ENCODE measurements at regions not wholly inside any gene's neighbourhood (a gene's known extent, or its start where the extent isn't known, plus 50 kb on each side); places are given as distances from the start of the nearest gene placed in this dataset.
"Not testable (repeated sequence)": the region's sequence is repeated elsewhere in the genome, so short reads cannot be mapped to it uniquely, and the experiment has no call there.

- H3K4me2 ChIP-seq (ENCODE audit: low read length), result no peak overlapping the region
- peaks cover 4% of the 10 kb centered on the region for H3K9me3 ChIP-seq (replicated peaks; ENCODE audit: low read length)
- peaks cover 57% of the 10 kb centered on the region for H3K27me3 ChIP-seq (ENCODE audit: control insufficient read depth, insufficient read depth, low read length)
- H3K4me1 ChIP-seq (ENCODE audit: control insufficient read depth, insufficient read depth, low read length), result no peaks in the 10 kb centered on the region
- H3K4me3 ChIP-seq (ENCODE audit: low read length), result no peak overlapping the region
- H3K36me3 ChIP-seq (ENCODE audit: insufficient read depth, low read length), result no peaks in the 10 kb centered on the region
- no peak overlapping the region for H3K9ac ChIP-seq (ENCODE audit: low read depth, low read length)
Measured at GRCh38 chr20:51280047-51280446, 257.1 kb upstream of the KCNG1 start.

GRCh38 chr20:51277961-51278360 lies 255.1 kb upstream of the KCNG1 start:
- Histone ChIP-seq H3K4me2 (ENCODE audit: low read length) (no peak overlapping the region), H3K9me3 (replicated peaks; ENCODE audit: low read length) (peaks cover 4% of the 10 kb centered on the region), H3K9ac (ENCODE audit: low read depth, low read length) (no peak overlapping the region), H3K4me1 (ENCODE audit: control insufficient read depth, insufficient read depth, low read length) (no peaks in the 10 kb centered on the region), H3K36me3 (ENCODE audit: insufficient read depth, low read length) (no peaks in the 10 kb centered on the region), H3K4me3 (ENCODE audit: low read length) (no peak overlapping the region), H3K27me3 (ENCODE audit: control insufficient read depth, insufficient read depth, low read length) (peaks cover 71% of the 10 kb centered on the region)

- H3K36me3 ChIP-seq (ENCODE audit: insufficient read depth, low read length), result no peaks in the 10 kb centered on the region
- no peak overlapping the region for H3K4me3 ChIP-seq (ENCODE audit: low read length)
- H3K27me3 ChIP-seq (ENCODE audit: control insufficient read depth, insufficient read depth, low read length), result peaks cover 75% of the 10 kb centered on the region
- peaks cover 4% of the 10 kb centered on the region for H3K9me3 ChIP-seq (replicated peaks; ENCODE audit: low read length)
- H3K4me1 ChIP-seq (ENCODE audit: control insufficient read depth, insufficient read depth, low read length), result no peaks in the 10 kb centered on the region
- H3K4me2 ChIP-seq (ENCODE audit: low read length), result no peak overlapping the region
- H3K9ac ChIP-seq (ENCODE audit: low read depth, low read length), result no peak overlapping the region
Measured at GRCh38 chr20:51276296-51276695, 253.4 kb upstream of the KCNG1 start.

GRCh38 chr20:51275826-51276225 lies 252.9 kb upstream of the KCNG1 start:
- no peak overlapping the region for H3K4me3 ChIP-seq (ENCODE audit: low read length)
- H3K4me2 ChIP-seq (ENCODE audit: low read length), result no peak overlapping the region
- H3K9me3 ChIP-seq (replicated peaks; ENCODE audit: low read length), result peaks cover 4% of the 10 kb centered on the region
- H3K4me1 ChIP-seq (ENCODE audit: control insufficient read depth, insufficient read depth, low read length), result no peaks in the 10 kb centered on the region
- no peaks in the 10 kb centered on the region for H3K36me3 ChIP-seq (ENCODE audit: insufficient read depth, low read length)
- H3K27me3 ChIP-seq (ENCODE audit: control insufficient read depth, insufficient read depth, low read length), result peaks cover 74% of the 10 kb centered on the region
- H3K9ac ChIP-seq (ENCODE audit: low read depth, low read length), result no peak overlapping the region

GRCh38 chr20:51275181-51275580 lies 252.3 kb upstream of the KCNG1 start:
- Histone ChIP-seq H3K4me2 (ENCODE audit: low read length) (no peak overlapping the region), H3K4me1 (ENCODE audit: control insufficient read depth, insufficient read depth, low read length) (no peaks in the 10 kb centered on the region), H3K27me3 (ENCODE audit: control insufficient read depth, insufficient read depth, low read length) (peaks cover 74% of the 10 kb centered on the region), H3K9me3 (replicated peaks; ENCODE audit: low read length) (peaks cover 4% of the 10 kb centered on the region), H3K4me3 (ENCODE audit: low read length) (no peak overlapping the region), H3K36me3 (ENCODE audit: insufficient read depth, low read length) (no peaks in the 10 kb centered on the region), H3K9ac (ENCODE audit: low read depth, low read length) (no peak overlapping the region)

GRCh38 chr20:51272401-51272800 lies 249.5 kb upstream of the KCNG1 start:
- Histone ChIP-seq H3K4me2 (ENCODE audit: low read length) (no peak overlapping the region), H3K36me3 (ENCODE audit: insufficient read depth, low read length) (no peaks in the 10 kb centered on the region), H3K4me3 (ENCODE audit: low read length) (no peak overlapping the region), H3K9me3 (replicated peaks; ENCODE audit: low read length) (no peaks in the 10 kb centered on the region), H3K27me3 (ENCODE audit: control insufficient read depth, insufficient read depth, low read length) (peaks cover 71% of the 10 kb centered on the region), H3K9ac (ENCODE audit: low read depth, low read length) (no peak overlapping the region), H3K4me1 (ENCODE audit: control insufficient read depth, insufficient read depth, low read length) (no peaks in the 10 kb centered on the region)

GRCh38 chr20:51271931-51272330 lies 249.0 kb upstream of the KCNG1 start:
- H3K36me3 ChIP-seq (ENCODE audit: insufficient read depth, low read length), result no peaks in the 10 kb centered on the region
- H3K4me2 ChIP-seq (ENCODE audit: low read length), result no peak overlapping the region
- H3K9ac ChIP-seq (ENCODE audit: low read depth, low read length), result no peak overlapping the region
- H3K9me3 ChIP-seq (replicated peaks; ENCODE audit: low read length), result no peaks in the 10 kb centered on the region
- H3K27me3 ChIP-seq (ENCODE audit: control insufficient read depth, insufficient read depth, low read length), result peaks cover 66% of the 10 kb centered on the region
- H3K4me3 ChIP-seq (ENCODE audit: low read length), result no peak overlapping the region
- H3K4me1 ChIP-seq (ENCODE audit: control insufficient read depth, insufficient read depth, low read length), result no peaks in the 10 kb centered on the region

GRCh38 chr20:51271289-51271688 lies 248.4 kb upstream of the KCNG1 start:
- not testable (repeated sequence) for H3K4me2 ChIP-seq (ENCODE audit: low read length); H3K4me3 ChIP-seq (ENCODE audit: low read length); H3K9me3 ChIP-seq (replicated peaks; ENCODE audit: low read length); H3K36me3 ChIP-seq (ENCODE audit: insufficient read depth, low read length); H3K4me1 ChIP-seq (ENCODE audit: control insufficient read depth, insufficient read depth, low read length); H3K9ac ChIP-seq (ENCODE audit: low read depth, low read length)
- H3K27me3 ChIP-seq (ENCODE audit: control insufficient read depth, insufficient read depth, low read length), result peaks cover 64% of the 10 kb centered on the region

- no peaks in the 10 kb centered on the region for H3K9me3 ChIP-seq (replicated peaks; ENCODE audit: low read length)
- peaks cover 55% of the 10 kb centered on the region for H3K27me3 ChIP-seq (ENCODE audit: control insufficient read depth, insufficient read depth, low read length)
- H3K9ac ChIP-seq (ENCODE audit: low read depth, low read length), result no peak overlapping the region
- H3K4me2 ChIP-seq (ENCODE audit: low read length), result no peak overlapping the region
- H3K4me3 ChIP-seq (ENCODE audit: low read length), result no peak overlapping the region
- H3K36me3 ChIP-seq (ENCODE audit: insufficient read depth, low read length), result no peaks in the 10 kb centered on the region
- H3K4me1 ChIP-seq (ENCODE audit: control insufficient read depth, insufficient read depth, low read length), result no peaks in the 10 kb centered on the region
Measured at GRCh38 chr20:51269671-51270070, 246.8 kb upstream of the KCNG1 start.

- H3K4me3 ChIP-seq (ENCODE audit: low read length), result no peak overlapping the region
Measured at GRCh38 chr20:51267679-51268078, 244.8 kb upstream of the KCNG1 start.

GRCh38 chr20:51266353-51266752 lies 243.4 kb upstream of the KCNG1 start:
- H3K9ac ChIP-seq (ENCODE audit: low read depth, low read length), result no peak overlapping the region
- H3K36me3 ChIP-seq (ENCODE audit: insufficient read depth, low read length), result no peaks in the 10 kb centered on the region
- H3K9me3 ChIP-seq (replicated peaks; ENCODE audit: low read length), result no peaks in the 10 kb centered on the region
- H3K27me3 ChIP-seq (ENCODE audit: control insufficient read depth, insufficient read depth, low read length), result peaks cover 48% of the 10 kb centered on the region
- H3K4me3 ChIP-seq (ENCODE audit: low read length), result no peak overlapping the region
- H3K4me2 ChIP-seq (ENCODE audit: low read length), result no peak overlapping the region
- H3K4me1 ChIP-seq (ENCODE audit: control insufficient read depth, insufficient read depth, low read length), result no peaks in the 10 kb centered on the region

More at GRCh38 chr20:51267679-51268078, 244.8 kb upstream of the KCNG1 start:
- Histone ChIP-seq H3K9ac (ENCODE audit: low read depth, low read length) (no peak overlapping the region), H3K27me3 (ENCODE audit: control insufficient read depth, insufficient read depth, low read length) (peaks cover 42% of the 10 kb centered on the region), H3K4me2 (ENCODE audit: low read length) (no peak overlapping the region), H3K4me1 (ENCODE audit: control insufficient read depth, insufficient read depth, low read length) (no peaks in the 10 kb centered on the region), H3K9me3 (replicated peaks; ENCODE audit: low read length) (no peaks in the 10 kb centered on the region), H3K36me3 (ENCODE audit: insufficient read depth, low read length) (no peaks in the 10 kb centered on the region)

GRCh38 chr20:51265361-51265760 lies 242.5 kb upstream of the KCNG1 start:
- H3K9me3 ChIP-seq (replicated peaks; ENCODE audit: low read length), result no peaks in the 10 kb centered on the region

More at GRCh38 chr20:51265361-51265760, 242.5 kb upstream of the KCNG1 start:
- Histone ChIP-seq H3K4me1 (ENCODE audit: control insufficient read depth, insufficient read depth, low read length) (no peaks in the 10 kb centered on the region), H3K4me2 (ENCODE audit: low read length) (no peak overlapping the region), H3K9ac (ENCODE audit: low read depth, low read length) (no peak overlapping the region), H3K36me3 (ENCODE audit: insufficient read depth, low read length) (no peaks in the 10 kb centered on the region), H3K27me3 (ENCODE audit: control insufficient read depth, insufficient read depth, low read length) (peaks cover 51% of the 10 kb centered on the region), H3K4me3 (ENCODE audit: low read length) (no peak overlapping the region)

Measured in skeletal muscle satellite cell (primary cell).